HG02885 (cell line): ENCODE measurements at regions not wholly inside any gene's neighbourhood (a gene's known extent, or its start where the extent isn't known, plus 50 kb on each side); places are given as distances from the start of the nearest gene placed in this dataset.

Source experiments
- ATAC-seq: cut with Tn5 transposase; IDR thresholded peaks from one replicate; pipeline ENCODE4 v1.9.1; 2021; ENCODE audit warnings: mild to moderate bottlenecking; ENCODE audit not compliant: unreplicated experiment, poor library complexity

- ATAC-seq: no peak
Observed at GRCh38 chr9:79213417-79214125, 358.2 kb upstream of the TLE4 start.

- no peak for ATAC-seq
Observed at GRCh38 chr9:79215821-79216220, 355.9 kb upstream of the TLE4 start.

GRCh38 chr9:79220251-79220650 is 351.5 kb upstream of the TLE4 start:
- no peak for ATAC-seq

GRCh38 chr9:79220666-79221065 is 351.1 kb upstream of the TLE4 start:
- ATAC-seq: no peak

GRCh38 chr9:79221084-79221483 is 350.7 kb upstream of the TLE4 start:
- ATAC-seq: no peak

- ATAC-seq: no peak
Observed at GRCh38 chr9:79222483-79222882, 349.3 kb upstream of the TLE4 start.

GRCh38 chr9:79224672-79225433 is 346.9 kb upstream of the TLE4 start:
- no peak for ATAC-seq

- peak; percentile 66 for ATAC-seq
Observed at GRCh38 chr9:79233542-79233941, 338.2 kb upstream of the TLE4 start.

- ATAC-seq: no peak
Observed at GRCh38 chr9:79236466-79236865, 335.3 kb upstream of the TLE4 start.

- ATAC-seq: no peak
Observed at GRCh38 chr9:79237861-79238260, 333.9 kb upstream of the TLE4 start.

GRCh38 chr9:79240774-79241173 is 331.0 kb upstream of the TLE4 start:
- ATAC-seq: no peak

- ATAC-seq: no peak
Observed at GRCh38 chr9:79242489-79242888, 329.3 kb upstream of the TLE4 start.

- no peak for ATAC-seq
Observed at GRCh38 chr9:79246170-79246569, 325.6 kb upstream of the TLE4 start.

- ATAC-seq: no peak
Observed at GRCh38 chr9:79247021-79247420, 324.7 kb upstream of the TLE4 start.

- no peak for ATAC-seq
Observed at GRCh38 chr9:79250806-79251205, 321.0 kb upstream of the TLE4 start.

- no peak for ATAC-seq
Observed at GRCh38 chr9:79254900-79255650, 316.7 kb upstream of the TLE4 start.

- no peak for ATAC-seq
Observed at GRCh38 chr9:79255651-79256260, 316.0 kb upstream of the TLE4 start.

GRCh38 chr9:79256691-79257213 is 315.0 kb upstream of the TLE4 start:
- no peak for ATAC-seq

GRCh38 chr9:79257228-79257781 is 314.5 kb upstream of the TLE4 start:
- no peak for ATAC-seq

- ATAC-seq: no peak
Observed at GRCh38 chr9:79257790-79258351, 313.9 kb upstream of the TLE4 start.
